ENCODE measurements at regions not wholly inside any gene's neighbourhood (a gene's known extent, or its start where the extent isn't known, plus 50 kb on each side); places are given as distances from the start of the nearest gene placed in this dataset.

DNA sequence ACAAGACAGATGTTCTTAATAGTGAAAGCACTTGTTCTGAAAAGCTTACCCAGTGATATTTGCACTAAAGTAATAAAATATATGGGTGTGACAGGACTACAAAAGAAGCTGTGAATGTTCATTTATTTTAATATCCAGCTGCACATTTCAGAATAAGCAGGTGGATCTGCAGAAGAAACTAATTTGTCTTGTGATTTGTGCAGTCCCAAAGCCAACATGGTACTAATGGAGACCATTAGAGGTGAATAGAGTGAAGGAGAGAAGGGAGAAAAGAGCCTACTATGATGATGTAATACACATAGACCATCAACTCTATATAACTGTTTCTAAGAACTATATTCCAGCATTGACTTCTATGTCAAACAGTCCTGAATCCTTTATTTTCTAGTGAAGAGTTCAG lies 362.8 kb downstream of the ISL1 start:
- TF ChIP-seq EZH2 (optimal IDR thresholded peaks at IDR 0.05; ENCODE audit: low read depth, low read length) (no peak), EZH2phosphoT487 (IDR thresholded peaks at IDR 0.05; ENCODE audit: low read length) (no peak)
- TF ChIP-seq, protein P1, sequence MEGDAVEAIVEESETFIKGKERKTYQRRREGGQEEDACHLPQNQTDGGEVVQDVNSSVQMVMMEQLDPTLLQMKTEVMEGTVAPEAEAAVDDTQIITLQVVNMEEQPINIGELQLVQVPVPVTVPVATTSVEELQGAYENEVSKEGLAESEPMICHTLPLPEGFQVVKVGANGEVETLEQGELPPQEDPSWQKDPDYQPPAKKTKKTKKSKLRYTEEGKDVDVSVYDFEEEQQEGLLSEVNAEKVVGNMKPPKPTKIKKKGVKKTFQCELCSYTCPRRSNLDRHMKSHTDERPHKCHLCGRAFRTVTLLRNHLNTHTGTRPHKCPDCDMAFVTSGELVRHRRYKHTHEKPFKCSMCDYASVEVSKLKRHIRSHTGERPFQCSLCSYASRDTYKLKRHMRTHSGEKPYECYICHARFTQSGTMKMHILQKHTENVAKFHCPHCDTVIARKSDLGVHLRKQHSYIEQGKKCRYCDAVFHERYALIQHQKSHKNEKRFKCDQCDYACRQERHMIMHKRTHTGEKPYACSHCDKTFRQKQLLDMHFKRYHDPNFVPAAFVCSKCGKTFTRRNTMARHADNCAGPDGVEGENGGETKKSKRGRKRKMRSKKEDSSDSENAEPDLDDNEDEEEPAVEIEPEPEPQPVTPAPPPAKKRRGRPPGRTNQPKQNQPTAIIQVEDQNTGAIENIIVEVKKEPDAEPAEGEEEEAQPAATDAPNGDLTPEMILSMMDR (IDR thresholded peaks at IDR 0.05; ENCODE audit: low read length): no peak
